Psoas muscle (tissue), 7 donors: ENCODE measurements at regions not wholly inside any gene's neighbourhood (a gene's known extent, or its start where the extent isn't known, plus 50 kb on each side); places are given as distances from the start of the nearest gene placed in this dataset.

Source experiments
- ATAC-seq, 4 donors: fragments of 200-7000 bp; cut with Tn5 transposase; one replicate each; pipeline ENCODE4 v1.9.1; 2020; ENCODE audit warnings: moderate library complexity in 3 of 4, mild to moderate bottlenecking in 2 of 4
- DNase-seq, 2 donors: peaks; one replicate each; pipeline ENCODE4 v3.0.0-alpha.2; 2020
- H3K27ac ChIP-seq: fragments of 200-600 bp; one replicate; pipeline ENCODE4 v1.8.0; 2022
- H3K27me3 ChIP-seq, 3 donors: fragments of 200-600 bp in 1 of 3; one replicate each; pipeline versions ENCODE4 v1.6.1 to v1.8.0; 2013 to 2022; ENCODE audit warnings: low read length in 2 of 3, mild to moderate bottlenecking in 2 of 3, moderate library complexity in 1 of 3; ENCODE audit not compliant: insufficient read depth in 3 of 3
- H3K36me3 ChIP-seq, 2 donors: fragments of 200-600 bp in 1 of 2; one replicate each; pipeline versions ENCODE4 v1.6.1 to v1.8.0; 2013 to 2022; ENCODE audit warnings: low read depth in 1 of 2, mild to moderate bottlenecking in 1 of 2, moderate library complexity in 1 of 2; ENCODE audit not compliant: insufficient read depth in 1 of 2
- H3K4me1 ChIP-seq: fragments of 200-600 bp; one replicate; pipeline ENCODE4 v1.8.0; 2022
- H3K4me3 ChIP-seq: fragments of 200-600 bp; one replicate; pipeline ENCODE4 v1.8.0; 2022; ENCODE audit warnings: mild to moderate bottlenecking
- H3K9me3 ChIP-seq: fragments of 200-600 bp; one replicate; pipeline ENCODE4 v1.8.0; 2022
- CTCF ChIP-seq: fragments of 200-600 bp; IDR thresholded peaks from one replicate; pipeline ENCODE4 v1.8.0; 2022; ENCODE audit warnings: antibody characterized with exemption
- WGBS, 3 donors: extraction: QIAGEN DNeasy Blood & Tissue Kit; methylation state at CpG; one replicate each; pipeline versions ENCODE4 v1.1.6 to v1.1.7; 2013; 5-methylcytosine and 5-hydroxymethylcytosine counted together
- intact Hi-C, 2 donors: fragments of 100-400 bp; cut with DNase I; formaldehyde crosslinking; loops; one replicate each; pipeline versions ENCODE4 v1.11.0 to v1.14.2; 2022
- donor health status: healthy with polysubstance abuse.
- donor health status: DM: no; HTN: no; CAD: no; lungs with moderate emphysema.
- donor health status: Bipolar disorder and iron deficiency.
- donor health status: healthy.
- donor health status: DM: yes; HTN: yes; CAD: no.
- donor health status: DM: no; HTN: no; CAD: no.
- donor health status: DM: yes; HTN: yes; CAD: no.

- 42 to 56% (median 46%) methylated on average over 6 of the region's 6 CpGs for WGBS, 3 donors
- intact Hi-C loops = no loop called here
- no peak for TF ChIP-seq CTCF
- no peak for DNase-seq
- Histone ChIP-seq H3K4me1 (no peaks in the 10 kb centered on the region), H3K27ac (no peak overlapping the region), H3K4me3 (no peak overlapping the region), H3K36me3 (no peaks in the 10 kb centered on the region), H3K27me3 (peaks cover 0 to 2% (median 0%) of the 10 kb centered on the region in 3 donors), H3K9me3 (peaks cover 6% of the 10 kb centered on the region)
- no peak for ATAC-seq
These were observed 450.3 kb upstream of the PCDH7 start for GRCh38 chr4:30269850-30270249.

DNA sequence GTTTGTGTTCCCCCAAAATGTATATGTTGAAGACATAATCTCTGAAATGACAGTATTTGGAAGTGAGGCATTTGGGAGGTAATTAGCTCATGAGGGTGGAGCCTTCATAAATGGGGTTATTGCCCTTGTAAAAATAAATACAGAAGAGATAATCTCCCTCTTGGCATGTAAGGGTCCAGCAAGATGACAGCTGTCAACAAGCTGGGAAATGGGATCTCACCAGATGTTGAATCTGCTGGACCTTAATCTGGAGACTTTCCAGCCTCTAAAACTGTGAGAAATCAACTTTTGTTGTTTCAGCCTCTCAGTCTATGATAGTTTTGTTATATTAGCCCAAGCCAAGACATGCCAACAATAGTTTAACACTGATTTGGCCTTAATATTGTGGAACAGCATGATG lies 438.2 kb upstream of the PCDH7 start:
- Histone ChIP-seq H3K4me1 (no peaks in the 10 kb centered on the region), H3K27me3 (no peaks in the 10 kb centered on the region), H3K9me3 (peaks cover 2% of the 10 kb centered on the region), H3K27ac (no peak overlapping the region), H3K4me3 (no peak overlapping the region), H3K36me3 (no peaks in the 10 kb centered on the region)
- no peak for ATAC-seq
- intact Hi-C loops = no loop called here
- TF ChIP-seq CTCF = no peak
- no peak for DNase-seq

DNA sequence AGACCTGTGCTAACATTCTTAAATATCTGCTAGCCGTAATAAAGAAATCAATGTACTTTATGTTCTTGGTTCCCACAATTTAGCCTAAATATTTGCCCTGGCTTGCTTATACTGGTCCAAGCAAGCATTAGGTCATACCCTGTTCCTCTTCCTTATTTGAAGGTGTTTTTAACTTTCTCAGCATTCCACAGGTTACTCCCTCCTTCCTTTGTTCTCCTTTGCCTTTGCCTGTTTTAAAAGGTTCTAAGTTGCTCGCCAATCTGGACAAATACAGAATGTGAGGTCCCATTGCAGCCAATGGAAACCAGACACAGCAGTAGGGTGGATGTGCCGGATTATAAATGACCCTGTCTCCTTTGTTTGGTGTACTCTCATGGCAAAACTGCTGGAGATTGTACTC lies 436.8 kb upstream of the PCDH7 start:
- no peak for ATAC-seq
- 85 to 91% (median 88%) methylated on average over 3 of the region's 3 CpGs for WGBS, 3 donors

GRCh38 chr4:30294295-30294694 lies 425.9 kb upstream of the PCDH7 start:
- no peak for ATAC-seq
- DNase-seq = no peak
- no peak overlapping the region for H3K27ac ChIP-seq
- intact Hi-C loops = no loop called here
- TF ChIP-seq CTCF = no peak
- 21 to 76% (median 72%) methylated on average over 3 of the region's 3 CpGs for WGBS, 3 donors
- no peaks in the 10 kb centered on the region for H3K9me3 ChIP-seq
- H3K27me3 ChIP-seq = no peaks in the 10 kb centered on the region
- no peak overlapping the region for H3K4me3 ChIP-seq
- no peaks in the 10 kb centered on the region for H3K36me3 ChIP-seq
- H3K4me1 ChIP-seq = no peaks in the 10 kb centered on the region

More for the DNA sequence above, 436.8 kb upstream of the PCDH7 start:
- no peaks in the 10 kb centered on the region for H3K4me1 ChIP-seq
- no peak overlapping the region for H3K27ac ChIP-seq
- no peak for TF ChIP-seq CTCF
- intact Hi-C loops = no loop called here
- no peaks in the 10 kb centered on the region for H3K27me3 ChIP-seq
- H3K9me3 ChIP-seq = peaks cover 2% of the 10 kb centered on the region
- H3K4me3 ChIP-seq = no peak overlapping the region
- no peak for DNase-seq
- no peaks in the 10 kb centered on the region for H3K36me3 ChIP-seq

GRCh38 chr4:30295652-30296051 lies 424.5 kb upstream of the PCDH7 start:
- TF ChIP-seq CTCF = no peak

More at GRCh38 chr4:30295652-30296051, 424.5 kb upstream of the PCDH7 start:
- DNase-seq (no peak), ATAC-seq (no peak)
- no peaks in the 10 kb centered on the region for H3K27me3 ChIP-seq
- no peaks in the 10 kb centered on the region for H3K9me3 ChIP-seq
- no peak overlapping the region for H3K27ac ChIP-seq
- WGBS, 3 donors = 68 to 85% (median 79%) methylated on average over 5 of the region's 5 CpGs
- intact Hi-C loops = no loop called here
- no peak overlapping the region for H3K4me3 ChIP-seq
- no peaks in the 10 kb centered on the region for H3K36me3 ChIP-seq
- no peaks in the 10 kb centered on the region for H3K4me1 ChIP-seq
